CD14-positive monocyte (primary cell): ENCODE measurements at regions not wholly inside any gene's neighbourhood (a gene's known extent, or its start where the extent isn't known, plus 50 kb on each side); places are given as distances from the start of the nearest gene placed in this dataset.

ENCODE experiments used
- DNase-seq, 3 donors: peaks; one replicate each; pipeline ENCODE4 v3.0.0-alpha.2; 2011 to 2022
- H2AFZ ChIP-seq: 2 replicates; pipeline ENCODE4 v1.6.0; 2012; ENCODE audit warnings: mild to moderate bottlenecking, low read depth, low read length, inconsistent platforms; ENCODE audit not compliant: insufficient read depth, poor library complexity, severe bottlenecking
- H3K27ac ChIP-seq, 2 donors: 1 replicate in 1 of 2; 2 replicates in 1 of 2; pipeline ENCODE4 v1.5.1; 2012 to 2013; ENCODE audit warnings: low read length in 2 of 2, control low read depth in 1 of 2, inconsistent platforms in 1 of 2, low read depth in 1 of 2, mild to moderate bottlenecking in 1 of 2
- H3K27me3 ChIP-seq, 2 donors: one replicate each; pipeline versions ENCODE4 v1.6.0 to v1.6.1; 2011 to 2013; ENCODE audit warnings: low read length in 2 of 2; ENCODE audit not compliant: control insufficient read depth in 2 of 2, insufficient read depth in 2 of 2
- H3K36me3 ChIP-seq, 2 donors: replicated peaks in 1 of 2; 1 replicate in 1 of 2; 2 replicates in 1 of 2; pipeline versions ENCODE4 v1.5.1 to v1.6.1; 2012 to 2013; ENCODE audit warnings: low read length in 2 of 2, control low read depth in 1 of 2, inconsistent platforms in 1 of 2, mild to moderate bottlenecking in 1 of 2; ENCODE audit not compliant: insufficient read depth in 2 of 2, control insufficient read depth in 1 of 2
- H3K4me1 ChIP-seq, 2 donors: 1 replicate in 1 of 2; 2 replicates in 1 of 2; pipeline versions ENCODE4 v1.5.1 to v1.6.1; 2012 to 2013; ENCODE audit warnings: low read length in 2 of 2, control low read depth in 1 of 2, inconsistent platforms in 1 of 2, mild to moderate bottlenecking in 1 of 2, moderate library complexity in 1 of 2; ENCODE audit not compliant: insufficient read depth in 2 of 2, control insufficient read depth in 1 of 2
- H3K4me2 ChIP-seq: replicated peaks from 2 replicates; pipeline ENCODE3; 2012; ENCODE audit warnings: low read length, moderate library complexity, mild to moderate bottlenecking; ENCODE audit not compliant: poor library complexity, severe bottlenecking; ENCODE audit errors: extremely low read depth
- H3K4me3 ChIP-seq, 3 experiments: fragments of 200-600 bp in 1 of 3; sonication (generic) in 1 of 3; replicated peaks in 1 of 3; 1 replicate in 2 of 3; 2 replicates in 1 of 3; pipeline ENCODE4 v1.5.1; 2011 to 2013; ENCODE audit warnings: low read length in 3 of 3, mild to moderate bottlenecking in 3 of 3, control low read depth in 2 of 3, low read depth in 2 of 3, inconsistent platforms in 1 of 3, moderate library complexity in 1 of 3
- H3K79me2 ChIP-seq: 2 replicates; pipeline ENCODE4 v1.6.0; 2012; ENCODE audit warnings: mild to moderate bottlenecking, control low read depth, inconsistent platforms, low read length, moderate library complexity; ENCODE audit not compliant: insufficient read depth
- H3K9ac ChIP-seq: 2 replicates; pipeline ENCODE4 v1.6.0; 2017; ENCODE audit warnings: low read length, mild to moderate bottlenecking; ENCODE audit not compliant: insufficient read depth, poor library complexity, severe bottlenecking
- H3K9me3 ChIP-seq, 2 donors: replicated peaks in 1 of 2; 1 replicate in 1 of 2; 2 replicates in 1 of 2; pipeline versions ENCODE4 v1.5.1 to v1.6.1; 2012 to 2013; ENCODE audit warnings: low read length in 2 of 2, control low read depth in 1 of 2; ENCODE audit not compliant: control insufficient read depth in 1 of 2, insufficient read depth in 1 of 2
- H4K20me1 ChIP-seq: 2 replicates; pipeline ENCODE4 v1.6.0; 2012; ENCODE audit warnings: mild to moderate bottlenecking, low read length, control low read depth, moderate library complexity; ENCODE audit not compliant: insufficient read depth
- H3K27ac Mint-ChIP-seq, 7 donors: one replicate each; pipeline ENCODE4 v1.8.0; 2020; ENCODE audit warnings: mild to moderate bottlenecking in 7 of 7, mixed read lengths in 7 of 7, moderate library complexity in 6 of 7, inconsistent platforms in 2 of 7
- H3K27me3 Mint-ChIP-seq, 3 donors: one replicate each; pipeline ENCODE4 v1.8.0; 2021 to 2022; ENCODE audit warnings: low read depth in 3 of 3, mild to moderate bottlenecking in 3 of 3, mixed read lengths in 3 of 3, moderate library complexity in 3 of 3, inconsistent platforms in 1 of 3
- H3K36me3 Mint-ChIP-seq, 2 donors: one replicate each; pipeline ENCODE4 v1.8.0; 2020; ENCODE audit warnings: mixed read lengths in 2 of 2, inconsistent platforms in 1 of 2, mild to moderate bottlenecking in 1 of 2
- H3K4me1 Mint-ChIP-seq: one replicate; pipeline ENCODE4 v1.8.0; 2020; ENCODE audit warnings: mild to moderate bottlenecking, mixed read lengths
- H3K4me3 Mint-ChIP-seq, 2 donors: one replicate each; pipeline ENCODE4 v1.8.0; 2020; ENCODE audit warnings: mild to moderate bottlenecking in 2 of 2, mixed read lengths in 2 of 2, moderate library complexity in 1 of 2
- H3K9me3 Mint-ChIP-seq, 7 donors: one replicate each; pipeline ENCODE4 v1.8.0; 2020 to 2022; ENCODE audit warnings: mixed read lengths in 7 of 7, mild to moderate bottlenecking in 6 of 7, moderate library complexity in 6 of 7, inconsistent platforms in 2 of 7
- WGBS: methylation state at CpG from one replicate; pipeline ENCODE4 v1.1.5; 2013; ENCODE audit warnings: missing lambda C conversion rate; ENCODE audit not compliant: insufficient coverage; 5-methylcytosine and 5-hydroxymethylcytosine counted together
- intact Hi-C, 2 donors: fragments of 100-400 bp; cut with micrococcal nuclease; formaldehyde crosslinking; loops; one replicate each; pipeline versions ENCODE4 v1.15.0 to v1.15.1; 2023
- TF ChIP-seq, protein P1 (sequence below): fragments of 200-600 bp; IDR thresholded peaks from one replicate; pipeline ENCODE4 v1.8.0; 2022; ENCODE audit warnings: antibody characterized with exemption, mild to moderate bottlenecking

- no peak overlapping the region for H3K27ac ChIP-seq
- no peak overlapping the region for H3K9ac ChIP-seq
- no peak for DNase-seq
- Mint-ChIP-seq H3K4me3 (no peak overlapping the region), H3K9me3 (peaks cover 2 to 13% (median 6%) of the 10 kb centered on the region in 7 donors), H3K36me3 (no peaks in the 10 kb centered on the region), H3K27me3 (no peaks in the 10 kb centered on the region), H3K4me1 (no peaks in the 10 kb centered on the region), H3K27ac (no peak overlapping the region)
- no peaks in the 10 kb centered on the region for H4K20me1 ChIP-seq
- no peak overlapping the region for H3K4me3 ChIP-seq
- no peaks in the 10 kb centered on the region for H3K79me2 ChIP-seq
- H3K36me3 ChIP-seq: no peaks in the 10 kb centered on the region
- no peak overlapping the region for H3K4me2 ChIP-seq
- no peak overlapping the region for H2AFZ ChIP-seq
- peaks cover 3 to 5% of the 10 kb centered on the region in 2 donors for H3K9me3 ChIP-seq
- no peaks in the 10 kb centered on the region for H3K4me1 ChIP-seq
- intact Hi-C loops: no loop called here
- TF ChIP-seq, protein P1, sequence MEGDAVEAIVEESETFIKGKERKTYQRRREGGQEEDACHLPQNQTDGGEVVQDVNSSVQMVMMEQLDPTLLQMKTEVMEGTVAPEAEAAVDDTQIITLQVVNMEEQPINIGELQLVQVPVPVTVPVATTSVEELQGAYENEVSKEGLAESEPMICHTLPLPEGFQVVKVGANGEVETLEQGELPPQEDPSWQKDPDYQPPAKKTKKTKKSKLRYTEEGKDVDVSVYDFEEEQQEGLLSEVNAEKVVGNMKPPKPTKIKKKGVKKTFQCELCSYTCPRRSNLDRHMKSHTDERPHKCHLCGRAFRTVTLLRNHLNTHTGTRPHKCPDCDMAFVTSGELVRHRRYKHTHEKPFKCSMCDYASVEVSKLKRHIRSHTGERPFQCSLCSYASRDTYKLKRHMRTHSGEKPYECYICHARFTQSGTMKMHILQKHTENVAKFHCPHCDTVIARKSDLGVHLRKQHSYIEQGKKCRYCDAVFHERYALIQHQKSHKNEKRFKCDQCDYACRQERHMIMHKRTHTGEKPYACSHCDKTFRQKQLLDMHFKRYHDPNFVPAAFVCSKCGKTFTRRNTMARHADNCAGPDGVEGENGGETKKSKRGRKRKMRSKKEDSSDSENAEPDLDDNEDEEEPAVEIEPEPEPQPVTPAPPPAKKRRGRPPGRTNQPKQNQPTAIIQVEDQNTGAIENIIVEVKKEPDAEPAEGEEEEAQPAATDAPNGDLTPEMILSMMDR: no peak
- no peaks in the 10 kb centered on the region for H3K27me3 ChIP-seq
These were observed 123.6 kb upstream of the NR3C2 start for GRCh38 chr4:148565801-148566200.

- Histone ChIP-seq H3K27me3 (no peaks in the 10 kb centered on the region), H3K79me2 (no peaks in the 10 kb centered on the region), H3K4me1 (no peaks in the 10 kb centered on the region), H4K20me1 (no peaks in the 10 kb centered on the region), H3K27ac (no peak overlapping the region), H3K36me3 (no peaks in the 10 kb centered on the region), H3K4me3 (no peak overlapping the region), H2AFZ (no peak overlapping the region), H3K9me3 (peaks cover 0 to 3% of the 10 kb centered on the region in 2 donors), H3K4me2 (no peak overlapping the region), H3K9ac (no peak overlapping the region)
- no CpG with 5 or more reads among the region's 3 CpGs for WGBS
- TF ChIP-seq, protein P1: no peak
- DNase-seq: no peak
- intact Hi-C loops: no loop called here
- Mint-ChIP-seq H3K36me3 (no peaks in the 10 kb centered on the region), H3K27ac (no peak overlapping the region), H3K4me3 (no peak overlapping the region), H3K27me3 (no peaks in the 10 kb centered on the region), H3K4me1 (no peaks in the 10 kb centered on the region), H3K9me3 (peaks cover 2 to 8% (median 5%) of the 10 kb centered on the region in 7 donors)
These were observed 121.5 kb upstream of the NR3C2 start for GRCh38 chr4:148563684-148564083.
